WI38 (cell line): ENCODE measurements at regions not wholly inside any gene's neighbourhood (a gene's known extent, or its start where the extent isn't known, plus 50 kb on each side); places are given as distances from the start of the nearest gene placed in this dataset.

Experiments used
- H3K4me3 ChIP-seq: 2 replicates; pipeline ENCODE4 v1.5.1; 2011; ENCODE audit warnings: low read depth, mild to moderate bottlenecking, control low read depth, low read length
- CTCF ChIP-seq: IDR thresholded peaks from 2 replicates; pipeline ENCODE4 v1.5.1; 2012; ENCODE audit warnings: low read depth, mild to moderate bottlenecking, control low read depth, low read length

DNA sequence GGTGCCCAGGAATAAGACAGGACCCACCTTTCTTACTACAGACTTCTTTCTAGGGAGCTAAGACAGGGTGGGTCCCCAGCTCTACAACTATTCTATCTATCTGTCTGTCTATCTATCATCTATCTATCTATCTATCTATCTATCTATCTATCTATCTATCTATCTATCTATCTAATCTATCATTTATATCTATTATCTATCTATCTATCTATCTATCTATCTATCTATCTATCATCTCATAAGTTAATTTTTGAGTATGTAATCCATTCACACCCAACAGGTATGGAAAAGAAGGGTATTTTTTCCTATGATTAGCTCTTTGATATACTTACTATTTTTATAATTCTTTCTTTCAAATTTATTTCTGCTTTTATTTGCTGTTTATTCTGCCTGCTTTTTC is 55.9 kb downstream of the BAMBI start:
- no peak overlapping the region for H3K4me3 ChIP-seq
- no peak for TF ChIP-seq CTCF

DNA sequence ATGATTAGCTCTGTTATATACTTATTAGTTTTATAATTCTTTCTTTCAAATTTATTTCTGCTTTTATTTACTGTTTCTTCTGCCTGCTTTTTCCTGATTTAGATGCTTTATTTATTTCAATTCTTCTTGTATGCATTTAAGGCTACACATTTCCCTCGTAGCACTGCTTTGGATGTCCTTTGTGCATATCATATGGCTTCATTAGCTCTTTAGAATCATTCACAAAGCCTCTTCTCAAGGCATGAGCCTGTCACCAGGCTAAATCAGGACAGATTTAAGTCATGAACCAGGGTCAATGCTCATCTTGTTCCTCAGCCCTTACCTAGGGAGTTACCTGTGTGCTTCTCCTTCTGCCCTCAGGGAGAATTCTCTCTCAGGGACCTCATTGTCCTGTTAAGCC is 56.3 kb downstream of the BAMBI start:
- no peak overlapping the region for H3K4me3 ChIP-seq
- no peak for TF ChIP-seq CTCF

DNA sequence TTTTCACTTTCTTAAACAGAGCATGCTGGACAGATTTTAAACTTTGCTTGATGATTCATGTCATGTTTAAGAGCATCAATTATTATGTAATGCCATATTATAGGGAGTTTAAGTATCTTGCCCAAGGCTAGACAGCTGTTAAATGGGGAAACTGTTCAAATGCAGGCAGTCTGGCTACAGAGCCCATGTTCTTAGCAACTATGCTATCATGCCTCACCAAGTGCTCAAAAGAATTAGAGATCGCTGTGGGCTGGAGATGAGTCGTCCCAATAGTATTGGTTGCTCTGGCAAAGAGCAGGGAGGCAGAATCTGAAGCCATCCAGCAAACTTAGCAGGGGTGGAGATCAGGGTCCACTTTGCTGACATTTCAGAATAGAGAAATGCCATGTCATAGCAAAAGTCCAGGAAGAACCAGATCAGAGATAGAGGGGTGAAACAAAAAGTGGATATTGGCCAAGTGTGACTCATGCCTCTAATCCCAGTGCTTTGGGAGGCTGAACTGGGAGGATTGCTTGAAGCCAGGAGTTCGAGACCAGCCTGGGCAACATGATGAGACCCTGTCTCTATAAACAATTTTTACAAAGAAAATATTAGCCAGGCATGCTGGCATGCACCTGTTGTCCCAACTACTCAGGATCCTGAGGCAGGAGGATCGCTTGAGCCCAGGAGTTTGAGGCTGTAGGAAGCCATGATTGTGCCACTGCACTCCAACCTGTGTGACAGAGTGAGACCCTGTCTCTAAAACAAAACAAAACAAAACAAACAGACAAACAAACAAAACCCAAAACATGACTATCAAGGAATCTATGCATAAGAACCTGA is 57.8 kb downstream of the BAMBI start:
- H3K4me3 ChIP-seq, result no peak overlapping the region
- TF ChIP-seq CTCF, result no peak

DNA sequence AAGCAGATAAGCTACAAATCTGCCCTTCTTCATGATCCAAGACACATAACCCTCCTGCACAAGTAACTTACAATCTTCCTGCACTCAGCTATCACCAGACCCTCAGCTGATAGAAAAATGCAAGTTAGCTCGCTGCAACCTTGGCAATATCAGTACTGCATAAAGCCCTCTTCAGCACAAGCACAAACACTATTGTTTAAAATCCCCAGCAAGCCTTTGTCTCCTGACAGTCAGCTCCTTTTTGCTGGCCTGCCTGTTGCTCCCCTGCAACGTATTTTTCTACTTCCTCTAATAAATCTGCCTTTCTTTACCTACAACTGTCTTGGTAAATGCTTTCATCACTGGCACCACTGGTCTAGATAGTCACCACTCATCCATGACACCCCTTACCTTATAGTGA is 59.8 kb downstream of the BAMBI start:
- H3K4me3 ChIP-seq, result no peak overlapping the region
- TF ChIP-seq CTCF, result no peak

- TF ChIP-seq CTCF, result no peak
Measured at GRCh38 chr10:28738200-28738599, 60.9 kb downstream of the BAMBI start.

GRCh38 chr10:28743576-28743975 is 66.3 kb downstream of the BAMBI start:
- no peak overlapping the region for H3K4me3 ChIP-seq
- no peak for TF ChIP-seq CTCF

More at GRCh38 chr10:28738200-28738599, 60.9 kb downstream of the BAMBI start:
- no peak overlapping the region for H3K4me3 ChIP-seq

GRCh38 chr10:28744069-28744768 is 66.9 kb downstream of the BAMBI start:
- no peak for TF ChIP-seq CTCF
- H3K4me3 ChIP-seq, result no peak overlapping the region
